HPDE6-E6E7 (cell line): ENCODE measurements at regions not wholly inside any gene's neighbourhood (a gene's known extent, or its start where the extent isn't known, plus 50 kb on each side); places are given as distances from the start of the nearest gene placed in this dataset.

Experiments used
- DNase-seq: peaks from one replicate; pipeline ENCODE4 v3.0.0; 2011; ENCODE audit warnings: missing footprints; ENCODE audit errors: extremely low spot score

- DNase-seq, result no peak
These were observed 222.8 kb downstream of the SOX11 start for GRCh38 chr2:5914811-5915611.

- no peak for DNase-seq
These were observed 223.7 kb downstream of the SOX11 start for GRCh38 chr2:5915881-5916310.

GRCh38 chr2:5921081-5921642 is 229.0 kb downstream of the SOX11 start:
- DNase-seq, result no peak

GRCh38 chr2:5923957-5924945 is 232.1 kb downstream of the SOX11 start:
- no peak for DNase-seq

- DNase-seq, result no peak
These were observed 233.4 kb downstream of the SOX11 start for GRCh38 chr2:5925604-5926003.

GRCh38 chr2:5926871-5927512 is 234.8 kb downstream of the SOX11 start:
- no peak for DNase-seq

- no peak for DNase-seq
These were observed 240.6 kb downstream of the SOX11 start for GRCh38 chr2:5932556-5933469.

GRCh38 chr2:5933669-5934068 is 241.5 kb downstream of the SOX11 start:
- DNase-seq, result no peak

GRCh38 chr2:5937321-5937720 is 245.1 kb downstream of the SOX11 start:
- DNase-seq, result no peak

- no peak for DNase-seq
These were observed 245.8 kb downstream of the SOX11 start for GRCh38 chr2:5937851-5938565.

- no peak for DNase-seq
These were observed 246.3 kb downstream of the SOX11 start for GRCh38 chr2:5938566-5938896.

GRCh38 chr2:5939553-5939952 is 247.4 kb downstream of the SOX11 start:
- DNase-seq, result no peak

GRCh38 chr2:5940596-5941535 is 248.7 kb downstream of the SOX11 start:
- DNase-seq, result no peak

GRCh38 chr2:5942204-5942603 is 250.0 kb downstream of the SOX11 start:
- no peak for DNase-seq

- no peak for DNase-seq
These were observed 253.6 kb downstream of the SOX11 start for GRCh38 chr2:5945742-5946141.

GRCh38 chr2:5946225-5947115 is 254.3 kb downstream of the SOX11 start:
- no peak for DNase-seq

- no peak for DNase-seq
These were observed 258.6 kb downstream of the SOX11 start for GRCh38 chr2:5950736-5951135.

- DNase-seq, result no peak
These were observed 259.3 kb downstream of the SOX11 start for GRCh38 chr2:5951471-5951870.
